T-helper 2 cell (primary cell): ENCODE measurements at regions not wholly inside any gene's neighbourhood (a gene's known extent, or its start where the extent isn't known, plus 50 kb on each side); places are given as distances from the start of the nearest gene placed in this dataset.
"Not testable (repeated sequence)": the region's sequence is repeated elsewhere in the genome, so short reads cannot be mapped to it uniquely, and the experiment has no call there.

Source experiments
- DNase-seq, 5 experiments: peaks; one replicate each; pipeline versions ENCODE4 v3.0.0 to v3.0.0-alpha.2; 2012 to 2022

- DNase-seq, result no peak
Observed at GRCh38 chr13:82501834-82502233, 1380.4 kb downstream of the SLITRK1 start.

- DNase-seq, result no peak
Observed at GRCh38 chr13:82480415-82480814, 1401.9 kb downstream of the SLITRK1 start.

GRCh38 chr13:82477436-82477835 lies 1404.8 kb downstream of the SLITRK1 start:
- no peak for DNase-seq

- DNase-seq, result no peak
Observed at GRCh38 chr13:82467626-82468025, 1414.6 kb downstream of the SLITRK1 start.

- not testable (repeated sequence) for DNase-seq
Observed at GRCh38 chr13:82459575-82459974, 1422.7 kb downstream of the SLITRK1 start.

GRCh38 chr13:82458169-82458568 lies 1424.1 kb downstream of the SLITRK1 start:
- no peak for DNase-seq

GRCh38 chr13:82457548-82457947 lies 1424.7 kb downstream of the SLITRK1 start:
- not testable (repeated sequence) for DNase-seq

- no peak for DNase-seq
Observed at GRCh38 chr13:82447416-82448077, 1434.7 kb downstream of the SLITRK1 start.

GRCh38 chr13:82439159-82439904 lies 1442.9 kb downstream of the SLITRK1 start:
- no peak for DNase-seq

- DNase-seq, result no peak
Observed at GRCh38 chr13:82438320-82438719, 1444.0 kb downstream of the SLITRK1 start.

GRCh38 chr13:82436099-82436585 lies 1446.1 kb downstream of the SLITRK1 start:
- no peak for DNase-seq

- DNase-seq, result no peak
Observed at GRCh38 chr13:82432949-82433348, 1449.3 kb downstream of the SLITRK1 start.

GRCh38 chr13:82412749-82413148 lies 1469.5 kb downstream of the SLITRK1 start:
- DNase-seq, result no peak

- DNase-seq, result no peak
Observed at GRCh38 chr13:82407321-82407720, 1475.0 kb downstream of the SLITRK1 start.

GRCh38 chr13:82374719-82375118 lies 1507.6 kb downstream of the SLITRK1 start:
- no peak for DNase-seq

GRCh38 chr13:82370316-82370715 lies 1512.0 kb downstream of the SLITRK1 start:
- no peak for DNase-seq

- no peak for DNase-seq
Observed at GRCh38 chr13:82364525-82364924, 1517.7 kb downstream of the SLITRK1 start.

GRCh38 chr13:82358284-82358683 lies 1524.0 kb downstream of the SLITRK1 start:
- DNase-seq, result no peak

GRCh38 chr13:82356667-82357410 lies 1525.4 kb downstream of the SLITRK1 start:
- no peak for DNase-seq

GRCh38 chr13:82344867-82345266 lies 1537.4 kb downstream of the SLITRK1 start:
- no peak for DNase-seq

- no peak for DNase-seq
Observed at GRCh38 chr13:82341116-82341515, 1541.2 kb downstream of the SLITRK1 start.

GRCh38 chr13:82330499-82330898 lies 1551.8 kb downstream of the SLITRK1 start:
- DNase-seq, result peak in 1 of 5 experiments; percentile 1

GRCh38 chr13:82323101-82323500 lies 1559.2 kb downstream of the SLITRK1 start:
- DNase-seq, result no peak
